ENCODE measurements at regions not wholly inside any gene's neighbourhood (a gene's known extent, or its start where the extent isn't known, plus 50 kb on each side); places are given as distances from the start of the nearest gene placed in this dataset.

GRCh38 chr12:115203701-115204100 is 519.7 kb upstream of the TBX3 start:
- TF ChIP-seq CTCF (IDR thresholded peaks at IDR 0.05), result no peak
- TF ChIP-seq EZH2 (IDR thresholded peaks at IDR 0.05), result no peak
- TF ChIP-seq EZH2phosphoT487 (IDR thresholded peaks at IDR 0.05), result no peak
